B cell (primary cell): ENCODE measurements at regions not wholly inside any gene's neighbourhood (a gene's known extent, or its start where the extent isn't known, plus 50 kb on each side); places are given as distances from the start of the nearest gene placed in this dataset.
"Not testable (repeated sequence)": the region's sequence is repeated elsewhere in the genome, so short reads cannot be mapped to it uniquely, and the experiment has no call there.

Experiments used
- CTCF ChIP-seq: fragments of 200-600 bp; IDR thresholded peaks from one replicate; pipeline ENCODE4 v1.8.0; 2022; ENCODE audit warnings: antibody characterized with exemption, mild to moderate bottlenecking
- EZH2 ChIP-seq: IDR thresholded peaks from 2 replicates; pipeline ENCODE4 v1.6.1; 2012; ENCODE audit warnings: borderline replicate concordance, low read depth, mild to moderate bottlenecking, moderate library complexity, low read length; ENCODE audit not compliant: insufficient read depth, poor library complexity, severe bottlenecking

- not testable (repeated sequence) for TF ChIP-seq CTCF, EZH2
These were observed 132.5 kb downstream of the DSEL start for GRCh38 chr18:67384057-67384456.
